CD14-positive monocyte (primary cell): ENCODE measurements at regions not wholly inside any gene's neighbourhood (a gene's known extent, or its start where the extent isn't known, plus 50 kb on each side); places are given as distances from the start of the nearest gene placed in this dataset.
"Not testable (repeated sequence)": the region's sequence is repeated elsewhere in the genome, so short reads cannot be mapped to it uniquely, and the experiment has no call there.

Experiments
- DNase-seq, 3 donors: peaks; one replicate each; pipeline ENCODE4 v3.0.0-alpha.2; 2011 to 2022
- H2AFZ ChIP-seq: 2 replicates; pipeline ENCODE4 v1.6.0; 2012; ENCODE audit warnings: mild to moderate bottlenecking, low read depth, low read length, inconsistent platforms; ENCODE audit not compliant: insufficient read depth, poor library complexity, severe bottlenecking
- H3K27ac ChIP-seq, 2 donors: 1 replicate in 1 of 2; 2 replicates in 1 of 2; pipeline ENCODE4 v1.5.1; 2012 to 2013; ENCODE audit warnings: low read length in 2 of 2, control low read depth in 1 of 2, inconsistent platforms in 1 of 2, low read depth in 1 of 2, mild to moderate bottlenecking in 1 of 2
- H3K27me3 ChIP-seq, 2 donors: one replicate each; pipeline versions ENCODE4 v1.6.0 to v1.6.1; 2011 to 2013; ENCODE audit warnings: low read length in 2 of 2; ENCODE audit not compliant: control insufficient read depth in 2 of 2, insufficient read depth in 2 of 2
- H3K36me3 ChIP-seq, 2 donors: replicated peaks in 1 of 2; 1 replicate in 1 of 2; 2 replicates in 1 of 2; pipeline versions ENCODE4 v1.5.1 to v1.6.1; 2012 to 2013; ENCODE audit warnings: low read length in 2 of 2, control low read depth in 1 of 2, inconsistent platforms in 1 of 2, mild to moderate bottlenecking in 1 of 2; ENCODE audit not compliant: insufficient read depth in 2 of 2, control insufficient read depth in 1 of 2
- H3K4me1 ChIP-seq, 2 donors: 1 replicate in 1 of 2; 2 replicates in 1 of 2; pipeline versions ENCODE4 v1.5.1 to v1.6.1; 2012 to 2013; ENCODE audit warnings: low read length in 2 of 2, control low read depth in 1 of 2, inconsistent platforms in 1 of 2, mild to moderate bottlenecking in 1 of 2, moderate library complexity in 1 of 2; ENCODE audit not compliant: insufficient read depth in 2 of 2, control insufficient read depth in 1 of 2
- H3K4me2 ChIP-seq: replicated peaks from 2 replicates; pipeline ENCODE3; 2012; ENCODE audit warnings: low read length, moderate library complexity, mild to moderate bottlenecking; ENCODE audit not compliant: poor library complexity, severe bottlenecking; ENCODE audit errors: extremely low read depth
- H3K4me3 ChIP-seq, 3 experiments: fragments of 200-600 bp in 1 of 3; sonication (generic) in 1 of 3; replicated peaks in 1 of 3; 1 replicate in 2 of 3; 2 replicates in 1 of 3; pipeline ENCODE4 v1.5.1; 2011 to 2013; ENCODE audit warnings: low read length in 3 of 3, mild to moderate bottlenecking in 3 of 3, control low read depth in 2 of 3, low read depth in 2 of 3, inconsistent platforms in 1 of 3, moderate library complexity in 1 of 3
- H3K79me2 ChIP-seq: 2 replicates; pipeline ENCODE4 v1.6.0; 2012; ENCODE audit warnings: mild to moderate bottlenecking, control low read depth, inconsistent platforms, low read length, moderate library complexity; ENCODE audit not compliant: insufficient read depth
- H3K9ac ChIP-seq: 2 replicates; pipeline ENCODE4 v1.6.0; 2017; ENCODE audit warnings: low read length, mild to moderate bottlenecking; ENCODE audit not compliant: insufficient read depth, poor library complexity, severe bottlenecking
- H3K9me3 ChIP-seq, 2 donors: replicated peaks in 1 of 2; 1 replicate in 1 of 2; 2 replicates in 1 of 2; pipeline versions ENCODE4 v1.5.1 to v1.6.1; 2012 to 2013; ENCODE audit warnings: low read length in 2 of 2, control low read depth in 1 of 2; ENCODE audit not compliant: control insufficient read depth in 1 of 2, insufficient read depth in 1 of 2
- H4K20me1 ChIP-seq: 2 replicates; pipeline ENCODE4 v1.6.0; 2012; ENCODE audit warnings: mild to moderate bottlenecking, low read length, control low read depth, moderate library complexity; ENCODE audit not compliant: insufficient read depth
- H3K27ac Mint-ChIP-seq, 7 donors: one replicate each; pipeline ENCODE4 v1.8.0; 2020; ENCODE audit warnings: mild to moderate bottlenecking in 7 of 7, mixed read lengths in 7 of 7, moderate library complexity in 6 of 7, inconsistent platforms in 2 of 7
- H3K27me3 Mint-ChIP-seq, 3 donors: one replicate each; pipeline ENCODE4 v1.8.0; 2021 to 2022; ENCODE audit warnings: low read depth in 3 of 3, mild to moderate bottlenecking in 3 of 3, mixed read lengths in 3 of 3, moderate library complexity in 3 of 3, inconsistent platforms in 1 of 3
- H3K36me3 Mint-ChIP-seq, 2 donors: one replicate each; pipeline ENCODE4 v1.8.0; 2020; ENCODE audit warnings: mixed read lengths in 2 of 2, inconsistent platforms in 1 of 2, mild to moderate bottlenecking in 1 of 2
- H3K4me1 Mint-ChIP-seq: one replicate; pipeline ENCODE4 v1.8.0; 2020; ENCODE audit warnings: mild to moderate bottlenecking, mixed read lengths
- H3K4me3 Mint-ChIP-seq, 2 donors: one replicate each; pipeline ENCODE4 v1.8.0; 2020; ENCODE audit warnings: mild to moderate bottlenecking in 2 of 2, mixed read lengths in 2 of 2, moderate library complexity in 1 of 2
- H3K9me3 Mint-ChIP-seq, 7 donors: one replicate each; pipeline ENCODE4 v1.8.0; 2020 to 2022; ENCODE audit warnings: mixed read lengths in 7 of 7, mild to moderate bottlenecking in 6 of 7, moderate library complexity in 6 of 7, inconsistent platforms in 2 of 7
- WGBS: methylation state at CpG from one replicate; pipeline ENCODE4 v1.1.5; 2013; ENCODE audit warnings: missing lambda C conversion rate; ENCODE audit not compliant: insufficient coverage; 5-methylcytosine and 5-hydroxymethylcytosine counted together
- intact Hi-C, 2 donors: fragments of 100-400 bp; cut with micrococcal nuclease; formaldehyde crosslinking; loops; one replicate each; pipeline versions ENCODE4 v1.15.0 to v1.15.1; 2023
- TF ChIP-seq, protein P1 (sequence below): fragments of 200-600 bp; IDR thresholded peaks from one replicate; pipeline ENCODE4 v1.8.0; 2022; ENCODE audit warnings: antibody characterized with exemption, mild to moderate bottlenecking

DNA sequence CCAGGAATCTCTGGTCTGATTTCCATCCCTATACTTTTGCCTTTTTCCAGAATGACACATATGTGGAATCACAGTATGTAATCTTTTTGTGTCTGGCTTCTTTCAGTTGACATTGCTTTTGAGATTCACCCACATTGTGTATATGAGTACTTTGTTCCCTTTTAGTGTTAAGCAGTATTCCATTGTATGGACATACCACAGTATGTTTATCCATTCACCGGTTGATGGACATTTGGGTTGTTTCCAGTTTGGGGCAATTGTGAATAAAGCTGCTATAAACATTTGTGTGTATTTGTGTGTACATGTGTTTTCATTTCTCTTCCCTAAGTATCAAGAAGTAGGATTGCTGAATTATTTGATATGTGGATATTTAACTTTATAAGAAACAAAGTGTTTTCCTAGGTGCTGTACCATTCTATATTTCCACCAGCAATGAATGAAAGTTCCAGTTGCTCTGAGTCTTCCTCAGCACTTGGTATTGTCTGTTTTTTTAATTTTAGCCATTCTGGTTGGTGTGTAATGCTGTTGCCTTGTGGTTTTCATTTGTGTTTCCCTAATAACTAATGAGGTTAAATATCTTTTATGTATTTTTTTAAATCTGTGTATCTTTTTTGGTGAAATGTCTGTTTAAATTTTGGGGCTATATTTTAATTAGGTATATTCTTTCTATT, 203.5 kb upstream of the HAAO start:
- H3K4me3 Mint-ChIP-seq = no peak overlapping the region
- Histone ChIP-seq H3K36me3 (no peaks in the 10 kb centered on the region), H3K9me3 (no peaks in the 10 kb centered on the region), H3K27me3 (no peaks in the 10 kb centered on the region), H2AFZ (no peak overlapping the region), H3K27ac (no peak overlapping the region), H3K79me2 (no peaks in the 10 kb centered on the region), H3K4me2 (no peak overlapping the region), H3K4me3 (no peak overlapping the region), H3K4me1 (peaks cover 0 to 14% of the 10 kb centered on the region in 2 donors), H3K9ac (no peak overlapping the region), H4K20me1 (no peaks in the 10 kb centered on the region)
- DNase-seq = no peak
- no peak overlapping the region for H3K27ac Mint-ChIP-seq
- H3K27me3 Mint-ChIP-seq = peaks cover 0 to 4% (median 0%) of the 10 kb centered on the region in 3 donors
- WGBS = no CpG with 5 or more reads among the region's 1 CpG
- intact Hi-C loops = no loop called here
- peaks cover 0 to 3% of the 10 kb centered on the region in 2 donors for H3K36me3 Mint-ChIP-seq
- TF ChIP-seq, protein P1, sequence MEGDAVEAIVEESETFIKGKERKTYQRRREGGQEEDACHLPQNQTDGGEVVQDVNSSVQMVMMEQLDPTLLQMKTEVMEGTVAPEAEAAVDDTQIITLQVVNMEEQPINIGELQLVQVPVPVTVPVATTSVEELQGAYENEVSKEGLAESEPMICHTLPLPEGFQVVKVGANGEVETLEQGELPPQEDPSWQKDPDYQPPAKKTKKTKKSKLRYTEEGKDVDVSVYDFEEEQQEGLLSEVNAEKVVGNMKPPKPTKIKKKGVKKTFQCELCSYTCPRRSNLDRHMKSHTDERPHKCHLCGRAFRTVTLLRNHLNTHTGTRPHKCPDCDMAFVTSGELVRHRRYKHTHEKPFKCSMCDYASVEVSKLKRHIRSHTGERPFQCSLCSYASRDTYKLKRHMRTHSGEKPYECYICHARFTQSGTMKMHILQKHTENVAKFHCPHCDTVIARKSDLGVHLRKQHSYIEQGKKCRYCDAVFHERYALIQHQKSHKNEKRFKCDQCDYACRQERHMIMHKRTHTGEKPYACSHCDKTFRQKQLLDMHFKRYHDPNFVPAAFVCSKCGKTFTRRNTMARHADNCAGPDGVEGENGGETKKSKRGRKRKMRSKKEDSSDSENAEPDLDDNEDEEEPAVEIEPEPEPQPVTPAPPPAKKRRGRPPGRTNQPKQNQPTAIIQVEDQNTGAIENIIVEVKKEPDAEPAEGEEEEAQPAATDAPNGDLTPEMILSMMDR = no peak
- peaks cover 7% of the 10 kb centered on the region for H3K4me1 Mint-ChIP-seq
- peaks cover 0 to 5% (median 2%) of the 10 kb centered on the region in 7 donors for H3K9me3 Mint-ChIP-seq

DNA sequence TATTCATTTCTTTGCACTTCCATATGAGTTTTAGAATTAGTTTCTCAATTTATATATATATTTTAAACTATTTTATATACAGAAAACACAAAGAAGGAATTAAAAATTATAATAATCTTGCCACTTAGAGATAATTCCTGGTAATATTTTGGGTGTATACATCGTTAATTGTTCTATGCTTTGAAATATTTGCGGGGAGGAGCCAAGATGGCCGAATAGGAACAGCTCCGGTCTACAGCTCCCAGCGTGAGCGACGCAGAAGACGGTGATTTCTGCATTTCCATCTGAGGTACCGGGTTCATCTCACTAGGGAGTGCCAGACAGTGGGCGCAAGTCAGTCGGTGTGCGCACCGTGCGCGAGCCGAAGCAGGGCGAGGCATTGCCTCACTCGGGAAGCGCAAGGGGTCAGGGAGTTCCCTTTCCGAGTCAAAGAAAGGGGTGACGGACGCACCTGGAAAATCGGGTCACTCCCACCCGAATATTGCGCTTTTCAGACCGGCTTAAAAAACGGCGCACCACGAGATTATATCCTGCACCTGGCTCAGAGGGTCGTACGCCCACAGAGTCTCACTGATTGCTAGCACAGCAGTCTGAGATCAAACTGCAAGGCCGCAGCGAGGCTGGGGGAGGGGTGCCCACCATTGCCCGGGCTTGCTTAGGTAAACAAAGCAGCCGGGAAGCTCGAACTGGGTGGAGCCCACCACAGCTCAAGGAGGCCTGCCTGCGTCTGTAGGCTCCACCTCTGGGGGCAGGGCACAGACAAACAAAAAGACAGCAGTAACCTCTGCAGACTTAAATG, 197.1 kb upstream of the HAAO start:
- intact Hi-C loops, H3K4me3 ChIP-seq, H3K4me1 ChIP-seq, H3K27me3 Mint-ChIP-seq, H3K36me3 Mint-ChIP-seq, H3K4me3 Mint-ChIP-seq, H3K4me2 ChIP-seq, H3K4me1 Mint-ChIP-seq, H4K20me1 ChIP-seq, H3K36me3 ChIP-seq, H3K9ac ChIP-seq, H3K27me3 ChIP-seq, H3K27ac ChIP-seq, H2AFZ ChIP-seq, H3K79me2 ChIP-seq, DNase-seq, H3K27ac Mint-ChIP-seq, H3K9me3 ChIP-seq, H3K9me3 Mint-ChIP-seq: not testable (repeated sequence)
- WGBS = 100% methylated on average over 6 of the region's 37 CpGs

DNA sequence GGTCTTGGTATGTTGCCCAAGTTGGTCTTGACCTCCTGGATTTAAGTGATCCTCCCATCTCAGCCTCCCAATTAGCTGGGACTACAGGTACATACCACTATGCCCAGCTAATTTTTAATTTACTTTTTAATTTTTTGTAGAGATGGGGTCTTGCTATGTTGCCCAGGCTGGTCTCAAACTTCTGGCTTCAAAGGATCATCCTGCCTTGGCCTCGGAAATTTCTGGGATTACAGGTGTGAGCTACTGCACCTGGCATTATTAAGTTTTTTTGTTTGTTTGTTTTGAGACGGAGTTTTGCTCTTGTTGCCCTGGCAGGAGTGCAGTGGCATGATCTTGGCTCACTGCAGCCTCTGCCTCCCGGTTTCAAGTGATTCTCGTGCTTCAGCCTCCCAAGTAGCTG, 195.7 kb upstream of the HAAO start:
- H3K4me3 Mint-ChIP-seq, H3K4me3 ChIP-seq, H3K9ac ChIP-seq, H3K36me3 Mint-ChIP-seq, H4K20me1 ChIP-seq, H3K4me1 Mint-ChIP-seq, H3K27me3 ChIP-seq, H3K27me3 Mint-ChIP-seq, intact Hi-C loops, H2AFZ ChIP-seq, H3K79me2 ChIP-seq, H3K36me3 ChIP-seq, H3K9me3 Mint-ChIP-seq, H3K4me2 ChIP-seq, H3K27ac ChIP-seq, DNase-seq, H3K9me3 ChIP-seq, H3K4me1 ChIP-seq: not testable (repeated sequence)
- WGBS = 67% methylated on average over 3 of the region's 4 CpGs
- peak overlapping the region in 1 of 7 donors; percentile 31 for H3K27ac Mint-ChIP-seq
